Right lobe of liver (tissue), 4 donors: ENCODE measurements at regions not wholly inside any gene's neighbourhood (a gene's known extent, or its start where the extent isn't known, plus 50 kb on each side); places are given as distances from the start of the nearest gene placed in this dataset.

ENCODE experiments used
- CTCF ChIP-seq, 4 donors: fragments of 200-600 bp in 3 of 4; fragments of 450-650 bp in 1 of 4; IDR thresholded peaks; one replicate each; pipeline versions ENCODE4 v1.5.1 to v1.8.0; 2016 to 2022; ENCODE audit warnings: antibody characterized with exemption in 4 of 4, mild to moderate bottlenecking in 2 of 4
- POLR2A ChIP-seq: fragments of 450-650 bp; IDR thresholded peaks from one replicate; pipeline ENCODE4 v1.6.1; 2017; ENCODE audit warnings: antibody characterized with exemption, mild to moderate bottlenecking
- donor health status: DM: no; HTN: no; CAD: no.
- donor health status: DM: no; HTN: no; CAD: no.
- donor health status: DM: no; HTN: yes; CAD: no.

GRCh38 chr4:125780747-125781146, 466.0 kb downstream of the FAT4 start:
- TF ChIP-seq POLR2A (no peak), CTCF (IDR thresholded peaks at IDR 0.05) (no peak)
